Esophagus squamous epithelium (tissue), 4 donors: ENCODE measurements at regions not wholly inside any gene's neighbourhood (a gene's known extent, or its start where the extent isn't known, plus 50 kb on each side); places are given as distances from the start of the nearest gene placed in this dataset.

Source experiments
- CTCF ChIP-seq, 6 experiments: fragments of 450-650 bp in 4 of 6; fragments of 200-600 bp in 2 of 6; sonication (generic) in 2 of 6; IDR thresholded peaks; one replicate each; pipeline ENCODE4 v1.5.1; 2016 to 2019; ENCODE audit warnings: antibody characterized with exemption in 6 of 6, mild to moderate bottlenecking in 4 of 6, moderate library complexity in 4 of 6
- POLR2A ChIP-seq, 4 donors: fragments of 450-650 bp; IDR thresholded peaks; one replicate each; pipeline ENCODE4 v1.6.1; 2017; ENCODE audit warnings: antibody characterized with exemption in 4 of 4, mild to moderate bottlenecking in 4 of 4, moderate library complexity in 3 of 4

GRCh38 chr2:104407641-104408040 lies 446.3 kb upstream of the POU3F3 start:
- no peak for TF ChIP-seq CTCF (IDR thresholded peaks at IDR 0.05)
- no peak for TF ChIP-seq POLR2A (IDR thresholded peaks at IDR 0.05)
